T-helper 17 cell (primary cell): ENCODE measurements at regions not wholly inside any gene's neighbourhood (a gene's known extent, or its start where the extent isn't known, plus 50 kb on each side); places are given as distances from the start of the nearest gene placed in this dataset.

Source experiments
- ATAC-seq: fragments of 150-1000 bp; cut with Tn5 transposase; 2 replicates; pipeline ENCODE4 v1.10.0; 2021; ENCODE audit warnings: mild to moderate bottlenecking, moderate library complexity
- DNase-seq, 3 donors: peaks; one replicate each; pipeline versions ENCODE4 v3.0.0 to v3.0.0-alpha.2; 2020 to 2021
- H3K9me3 ChIP-seq: one replicate; pipeline ENCODE4 v1.7.0; 2013; ENCODE audit warnings: low read length, mild to moderate bottlenecking; ENCODE audit not compliant: control insufficient read depth, poor library complexity, severe bottlenecking
- H3K27ac Mint-ChIP-seq: one replicate; pipeline ENCODE4 v1.8.0; 2022; ENCODE audit warnings: mild to moderate bottlenecking, moderate library complexity, mixed read lengths
- H3K27me3 Mint-ChIP-seq: one replicate; pipeline ENCODE4 v1.8.0; 2022; ENCODE audit warnings: mixed read lengths
- H3K36me3 Mint-ChIP-seq: one replicate; pipeline ENCODE4 v1.8.0; 2022; ENCODE audit warnings: low read depth, mixed read lengths
- H3K4me1 Mint-ChIP-seq: one replicate; pipeline ENCODE4 v1.8.0; 2022; ENCODE audit warnings: mild to moderate bottlenecking, mixed read lengths
- H3K4me3 Mint-ChIP-seq: one replicate; pipeline ENCODE4 v1.8.0; 2022; ENCODE audit warnings: mild to moderate bottlenecking, moderate library complexity, mixed read lengths

- H3K36me3 Mint-ChIP-seq, result no peaks in the 10 kb centered on the region
- H3K9me3 ChIP-seq, result no peaks in the 10 kb centered on the region
- no peaks in the 10 kb centered on the region for H3K4me1 Mint-ChIP-seq
- no peak for DNase-seq
- no peak for ATAC-seq
- H3K27me3 Mint-ChIP-seq, result no peaks in the 10 kb centered on the region
- H3K4me3 Mint-ChIP-seq, result no peak overlapping the region
- H3K27ac Mint-ChIP-seq, result no peak overlapping the region
Measured at GRCh38 chr1:234683861-234684632, 74.1 kb upstream of the IRF2BP2 start.

- DNase-seq, result no peak
- H3K9me3 ChIP-seq, result no peaks in the 10 kb centered on the region
- ATAC-seq, result no peak
- Mint-ChIP-seq H3K27ac (no peak overlapping the region), H3K4me1 (no peaks in the 10 kb centered on the region), H3K36me3 (no peaks in the 10 kb centered on the region), H3K27me3 (no peaks in the 10 kb centered on the region), H3K4me3 (no peak overlapping the region)
Measured at GRCh38 chr1:234683127-234683860, 73.3 kb upstream of the IRF2BP2 start.

- no peak for DNase-seq
- no peaks in the 10 kb centered on the region for H3K36me3 Mint-ChIP-seq
- H3K4me3 Mint-ChIP-seq, result no peak overlapping the region
- no peaks in the 10 kb centered on the region for H3K27me3 Mint-ChIP-seq
- H3K27ac Mint-ChIP-seq, result no peak overlapping the region
- ATAC-seq, result no peak
- no peaks in the 10 kb centered on the region for H3K9me3 ChIP-seq
- no peaks in the 10 kb centered on the region for H3K4me1 Mint-ChIP-seq
Measured at GRCh38 chr1:234681990-234682389, 72.0 kb upstream of the IRF2BP2 start.

GRCh38 chr1:234681065-234681464 is 71.1 kb upstream of the IRF2BP2 start:
- no peaks in the 10 kb centered on the region for H3K27me3 Mint-ChIP-seq
- no peak for ATAC-seq
- H3K4me3 Mint-ChIP-seq, result no peak overlapping the region
- peaks cover 2% of the 10 kb centered on the region for H3K4me1 Mint-ChIP-seq
- no peaks in the 10 kb centered on the region for H3K9me3 ChIP-seq
- H3K36me3 Mint-ChIP-seq, result no peaks in the 10 kb centered on the region
- no peak for DNase-seq
- H3K27ac Mint-ChIP-seq, result no peak overlapping the region

- no peaks in the 10 kb centered on the region for H3K36me3 Mint-ChIP-seq
- ATAC-seq (no peak), DNase-seq (no peak)
- H3K4me3 Mint-ChIP-seq, result no peak overlapping the region
- H3K27ac Mint-ChIP-seq, result no peak overlapping the region
- H3K4me1 Mint-ChIP-seq, result peaks cover 5% of the 10 kb centered on the region
- no peaks in the 10 kb centered on the region for H3K27me3 Mint-ChIP-seq
- no peaks in the 10 kb centered on the region for H3K9me3 ChIP-seq
Measured at GRCh38 chr1:234680331-234680904, 70.4 kb upstream of the IRF2BP2 start.

GRCh38 chr1:234676103-234676594 is 66.2 kb upstream of the IRF2BP2 start:
- Mint-ChIP-seq H3K27ac (peak overlapping the region; percentile 66), H3K4me3 (peak overlapping the region; percentile 55), H3K4me1 (peaks cover 12% of the 10 kb centered on the region), H3K36me3 (no peaks in the 10 kb centered on the region), H3K27me3 (peaks cover 7% of the 10 kb centered on the region)
- ATAC-seq, result peak; percentile 85
- no peaks in the 10 kb centered on the region for H3K9me3 ChIP-seq
- peak in 1 of 3 donors; percentile 31 for DNase-seq

GRCh38 chr1:234675572-234675971 is 65.6 kb upstream of the IRF2BP2 start:
- peaks cover 12% of the 10 kb centered on the region for H3K4me1 Mint-ChIP-seq
- ATAC-seq (no peak), DNase-seq (no peak)
- H3K27ac Mint-ChIP-seq, result peak overlapping the region; percentile 66
- H3K27me3 Mint-ChIP-seq, result peaks cover 7% of the 10 kb centered on the region
- no peaks in the 10 kb centered on the region for H3K36me3 Mint-ChIP-seq
- no peaks in the 10 kb centered on the region for H3K9me3 ChIP-seq
- no peak overlapping the region for H3K4me3 Mint-ChIP-seq

GRCh38 chr1:234675006-234675405 is 65.0 kb upstream of the IRF2BP2 start:
- no peak for ATAC-seq
- no peak for DNase-seq
- no peak overlapping the region for H3K27ac Mint-ChIP-seq
- no peaks in the 10 kb centered on the region for H3K36me3 Mint-ChIP-seq
- H3K9me3 ChIP-seq, result no peaks in the 10 kb centered on the region
- H3K4me3 Mint-ChIP-seq, result no peak overlapping the region
- peaks cover 12% of the 10 kb centered on the region for H3K4me1 Mint-ChIP-seq
- peaks cover 7% of the 10 kb centered on the region for H3K27me3 Mint-ChIP-seq

- H3K9me3 ChIP-seq, result no peaks in the 10 kb centered on the region
- Mint-ChIP-seq H3K27ac (no peak overlapping the region), H3K4me1 (peaks cover 12% of the 10 kb centered on the region), H3K36me3 (no peaks in the 10 kb centered on the region), H3K27me3 (peaks cover 7% of the 10 kb centered on the region), H3K4me3 (no peak overlapping the region)
- no peak for ATAC-seq
- no peak for DNase-seq
Measured at GRCh38 chr1:234674218-234674815, 64.3 kb upstream of the IRF2BP2 start.

- Mint-ChIP-seq H3K4me1 (peaks cover 12% of the 10 kb centered on the region), H3K4me3 (no peak overlapping the region), H3K36me3 (no peaks in the 10 kb centered on the region), H3K27me3 (peaks cover 7% of the 10 kb centered on the region), H3K27ac (no peak overlapping the region)
- no peak for DNase-seq
- peaks cover 2% of the 10 kb centered on the region for H3K9me3 ChIP-seq
- ATAC-seq, result no peak
Measured at GRCh38 chr1:234672349-234673135, 62.6 kb upstream of the IRF2BP2 start.

GRCh38 chr1:234670967-234671626 is 61.1 kb upstream of the IRF2BP2 start:
- H3K27me3 Mint-ChIP-seq, result peaks cover 7% of the 10 kb centered on the region
- H3K27ac Mint-ChIP-seq, result no peak overlapping the region
- H3K4me1 Mint-ChIP-seq, result peaks cover 11% of the 10 kb centered on the region
- DNase-seq, result no peak
- no peak overlapping the region for H3K4me3 Mint-ChIP-seq
- H3K9me3 ChIP-seq, result peaks cover 3% of the 10 kb centered on the region
- no peak for ATAC-seq
- no peaks in the 10 kb centered on the region for H3K36me3 Mint-ChIP-seq

GRCh38 chr1:234669499-234669898 is 59.5 kb upstream of the IRF2BP2 start:
- ATAC-seq, result no peak

More at GRCh38 chr1:234669499-234669898, 59.5 kb upstream of the IRF2BP2 start:
- no peak overlapping the region for H3K27ac Mint-ChIP-seq
- H3K36me3 Mint-ChIP-seq, result no peaks in the 10 kb centered on the region
- peaks cover 10% of the 10 kb centered on the region for H3K4me1 Mint-ChIP-seq
- peaks cover 7% of the 10 kb centered on the region for H3K27me3 Mint-ChIP-seq
- no peak overlapping the region for H3K4me3 Mint-ChIP-seq
- no peak for DNase-seq
- peaks cover 3% of the 10 kb centered on the region for H3K9me3 ChIP-seq
